Activated CD8-positive, alpha-beta memory T cell treated with anti-CD3 and anti-CD28 coated beads for 48 hours (primary cell): ENCODE measurements at regions not wholly inside any gene's neighbourhood (a gene's known extent, or its start where the extent isn't known, plus 50 kb on each side); places are given as distances from the start of the nearest gene placed in this dataset.

ENCODE experiments used
- DNase-seq, 3 experiments: peaks; one replicate each; pipeline ENCODE4 v3.0.0-alpha.2; 2020; ENCODE audit warnings: low read depth in 2 of 3, low spot score in 2 of 3

DNA sequence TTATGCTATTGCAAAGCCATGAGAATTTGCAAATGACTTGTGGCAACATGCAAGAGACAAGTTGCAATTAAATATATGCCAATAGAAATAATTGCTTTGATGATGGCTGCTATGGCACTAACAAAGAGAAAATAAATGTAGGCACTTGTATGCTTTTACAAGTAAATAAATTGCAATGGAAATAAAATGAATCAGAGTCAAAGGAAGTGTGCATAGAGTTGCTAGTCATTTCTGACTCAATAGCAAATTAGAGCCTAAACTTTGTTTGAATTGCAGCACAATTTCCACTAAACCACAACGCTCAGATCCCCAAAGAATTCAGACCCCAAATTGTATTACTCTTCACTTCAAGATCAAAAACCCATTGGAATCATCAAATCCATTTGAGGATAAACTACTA, 792.1 kb upstream of the ARGLU1 start:
- no peak for DNase-seq

DNA sequence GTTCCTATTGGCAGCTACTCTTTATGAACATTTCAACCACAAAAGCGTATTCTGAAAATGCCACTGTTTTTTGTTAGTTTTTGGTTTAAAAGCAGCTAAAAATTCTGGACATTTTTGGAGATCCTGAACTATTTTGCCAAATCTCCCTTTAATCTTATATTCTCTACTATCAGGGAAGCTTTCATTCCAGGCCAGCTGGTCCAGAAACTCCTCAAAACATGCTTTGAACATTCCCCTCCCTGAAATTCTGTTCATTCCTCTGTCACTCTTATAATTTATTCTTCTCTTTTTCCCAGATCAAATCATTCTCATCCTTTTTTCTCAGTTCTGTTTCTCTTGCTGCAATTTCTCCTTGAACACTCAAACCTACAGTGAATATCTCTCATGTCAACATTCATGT, 790.9 kb upstream of the ARGLU1 start:
- no peak for DNase-seq

DNA sequence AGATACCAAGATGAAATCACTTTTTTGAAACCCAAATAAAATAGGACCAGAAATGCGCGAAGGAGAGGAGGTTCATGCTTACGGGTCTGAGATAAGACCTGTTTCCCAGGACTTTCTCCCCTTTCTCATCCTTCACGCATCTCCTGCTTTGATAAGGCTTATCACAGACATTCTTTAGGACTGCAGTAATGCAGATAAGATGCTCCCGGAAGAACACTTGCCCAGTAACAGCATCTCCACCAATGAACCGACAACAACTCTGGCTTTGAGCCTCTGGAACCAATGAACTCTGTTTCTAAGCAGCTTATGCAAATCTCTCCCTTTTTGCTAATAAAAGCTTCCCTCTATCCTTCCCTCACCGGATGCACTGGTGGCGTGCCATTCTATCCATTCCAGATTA, 783.4 kb upstream of the ARGLU1 start:
- DNase-seq = no peak

DNA sequence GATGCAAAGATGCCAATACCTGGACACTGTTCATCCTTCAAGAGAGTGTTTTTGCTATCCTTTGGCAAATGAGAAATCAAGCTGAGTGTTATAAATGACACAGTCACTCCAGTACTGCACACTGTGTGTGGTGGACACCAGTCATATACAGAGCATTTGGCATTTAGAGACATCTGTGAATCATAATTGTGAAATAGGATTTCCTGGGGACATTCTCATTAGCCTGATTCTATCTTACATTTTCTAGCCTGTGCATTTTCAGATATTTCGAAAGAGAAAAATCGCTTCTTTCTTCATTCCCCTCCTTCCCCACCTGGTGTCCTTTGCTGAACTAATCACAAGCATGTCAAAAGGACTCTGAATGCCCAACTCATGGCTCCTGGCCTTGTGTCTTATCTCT, 781.0 kb upstream of the ARGLU1 start:
- DNase-seq = no peak

DNA sequence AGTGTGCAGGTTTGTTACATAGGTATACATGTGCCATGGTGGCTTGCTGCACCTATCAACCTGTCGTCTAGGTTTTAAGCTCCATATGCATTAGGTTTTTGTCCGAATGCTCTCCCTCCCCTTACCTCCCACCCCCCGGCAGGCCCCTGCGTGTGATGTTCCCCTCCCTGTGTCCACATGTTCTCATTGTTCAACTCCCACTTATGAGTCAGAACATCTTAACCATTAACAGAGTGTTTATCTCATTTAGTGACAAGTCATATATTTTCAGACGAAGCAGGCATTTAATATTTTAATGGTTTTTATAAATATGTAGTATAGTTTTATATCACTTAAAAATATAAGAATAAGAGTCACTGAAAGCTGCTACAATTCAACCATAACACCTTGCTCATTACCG, 780.5 kb upstream of the ARGLU1 start:
- DNase-seq = no peak

DNA sequence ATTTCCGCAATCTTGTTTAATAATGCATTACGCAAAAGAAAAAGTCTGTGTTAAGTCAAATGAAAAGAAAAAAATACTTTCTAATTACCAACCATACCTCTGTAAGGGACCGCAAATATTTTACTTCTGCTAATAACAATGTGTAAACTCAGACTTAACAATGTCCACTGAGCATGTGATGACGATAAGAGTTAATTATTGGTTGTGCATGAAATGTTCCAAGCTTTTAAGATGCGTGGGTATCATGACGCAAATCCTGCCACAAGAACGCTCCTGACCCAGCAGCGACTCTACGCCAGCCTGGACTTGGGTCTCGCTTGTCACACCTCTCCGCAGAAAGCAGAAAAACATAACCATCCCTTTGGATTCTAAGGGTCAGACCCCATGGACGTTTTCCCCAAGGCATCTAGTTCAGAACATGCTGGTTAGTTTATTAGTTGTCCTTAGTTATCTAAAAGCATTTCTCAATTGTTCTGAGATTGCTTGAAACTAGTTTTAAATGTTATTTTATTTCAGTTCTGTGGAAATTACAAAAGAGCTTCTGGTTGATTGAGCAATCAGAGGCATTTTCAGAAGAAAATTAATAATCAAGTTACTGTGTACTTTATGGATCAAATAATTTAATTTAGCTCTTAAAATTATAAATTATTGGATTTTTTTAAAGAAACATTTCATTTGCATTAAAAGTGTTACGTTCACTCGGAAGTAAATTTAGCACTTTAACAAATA, 779.9 kb upstream of the ARGLU1 start:
- no peak for DNase-seq

DNA sequence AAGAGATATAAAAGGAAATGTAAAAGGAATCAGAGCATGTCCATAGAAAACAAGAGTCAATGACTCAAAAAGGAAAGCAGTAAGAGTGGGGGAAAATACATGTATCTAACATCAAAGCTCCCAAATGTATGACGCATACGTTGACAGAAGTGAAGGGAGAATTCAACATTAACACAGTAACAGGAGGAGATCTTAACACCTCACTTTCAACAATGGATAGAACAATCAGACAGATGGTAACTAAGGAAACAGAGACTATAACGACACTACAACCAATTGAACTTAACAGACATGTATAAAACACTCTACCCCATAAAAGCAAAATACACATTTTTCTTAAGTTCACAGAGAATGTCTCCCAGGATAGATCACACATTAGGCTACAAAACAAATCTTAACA, 774.8 kb upstream of the ARGLU1 start:
- DNase-seq = no peak

DNA sequence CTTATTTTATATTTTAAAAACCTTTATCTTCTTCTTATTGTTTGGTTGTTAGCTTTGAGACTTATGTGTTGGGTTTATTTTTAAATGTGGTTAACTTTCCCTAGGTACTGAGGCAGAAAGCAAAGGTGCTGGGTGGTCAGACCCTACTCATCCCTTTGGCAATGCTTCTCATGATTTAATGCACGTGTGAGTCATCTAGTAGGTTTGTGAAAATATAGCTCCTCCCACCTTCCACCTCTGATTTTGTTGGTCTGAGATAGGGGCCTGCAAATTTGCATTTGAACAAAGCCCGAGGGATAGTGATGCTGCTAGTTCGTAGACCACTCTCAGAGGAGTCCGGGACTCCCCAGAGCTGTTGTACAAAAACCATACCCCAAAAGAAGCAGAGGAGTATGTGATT, 771.3 kb upstream of the ARGLU1 start:
- no peak for DNase-seq

DNA sequence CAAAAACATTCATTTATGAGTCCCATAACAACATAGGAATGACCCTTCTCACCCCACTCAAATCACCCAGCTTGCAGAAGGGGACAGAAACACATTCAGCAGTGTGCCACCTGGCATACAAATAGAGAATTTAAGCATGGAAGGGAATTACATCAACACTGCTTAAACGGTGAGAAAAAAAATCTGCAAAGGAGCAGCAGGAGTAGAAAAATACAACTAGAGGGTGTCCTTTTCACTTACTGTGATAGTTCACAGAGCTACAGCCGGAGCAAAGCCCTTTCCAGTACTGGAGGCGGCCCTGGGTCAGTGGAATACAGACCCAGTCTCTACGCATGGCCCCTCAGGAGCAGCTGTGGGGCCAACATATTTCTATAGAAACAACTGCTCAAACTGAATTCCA, 764.3 kb upstream of the ARGLU1 start:
- DNase-seq = no peak

DNA sequence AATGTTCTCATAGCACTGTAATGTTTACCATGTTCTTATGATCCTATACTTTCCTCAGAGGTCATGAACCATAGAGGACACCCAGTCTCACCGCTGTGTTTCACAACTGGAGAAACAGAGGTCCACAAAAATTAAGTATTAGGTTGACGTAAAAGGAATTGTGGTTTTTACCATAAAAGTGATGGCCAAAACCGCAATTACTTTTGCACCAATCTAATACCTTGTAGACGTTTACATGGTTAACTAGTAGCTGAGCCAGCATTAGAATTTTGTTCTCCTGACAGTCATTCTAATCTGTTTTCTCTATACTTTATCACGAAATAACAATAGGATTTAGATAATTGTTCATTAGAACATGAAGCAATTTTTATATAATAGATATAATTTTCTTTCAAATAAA, 763.4 kb upstream of the ARGLU1 start:
- no peak for DNase-seq

DNA sequence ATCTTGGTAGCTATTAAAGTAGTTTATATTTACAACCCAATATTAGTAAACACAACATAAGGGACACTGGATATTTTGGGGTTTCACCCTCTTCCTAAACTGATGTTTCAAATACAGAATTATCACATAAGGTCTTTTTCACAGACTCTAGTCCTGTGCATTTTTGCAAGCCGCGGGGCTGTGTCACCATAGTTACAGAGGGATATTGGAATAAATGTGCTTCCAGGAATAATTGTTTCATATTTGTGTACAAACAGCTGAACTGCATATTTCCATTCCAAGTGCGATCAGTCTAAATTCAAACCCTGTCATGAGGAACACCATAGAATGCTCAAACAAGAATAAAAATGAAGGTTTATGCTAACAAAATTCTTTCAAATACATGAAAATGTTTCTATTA, 762.5 kb upstream of the ARGLU1 start:
- DNase-seq = no peak

DNA sequence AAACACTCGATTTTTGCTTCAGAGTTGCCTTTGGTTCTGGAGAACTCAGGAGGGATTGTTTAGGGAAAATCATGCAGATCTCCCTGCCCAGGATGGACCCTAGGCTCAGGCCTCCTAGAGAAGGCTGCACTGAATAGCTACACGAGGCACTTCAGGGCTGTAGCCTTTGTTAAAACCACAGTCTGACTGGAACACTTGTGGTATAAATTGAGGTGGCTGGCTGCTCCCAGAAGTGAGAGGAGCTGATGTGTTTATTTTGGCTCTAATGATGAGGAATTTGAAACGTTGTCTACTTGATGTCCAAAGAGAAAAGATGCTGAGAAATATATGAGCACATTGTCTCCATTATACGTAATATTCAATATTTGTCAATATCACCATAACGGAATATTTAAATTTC, 762.1 kb upstream of the ARGLU1 start:
- DNase-seq = no peak

DNA sequence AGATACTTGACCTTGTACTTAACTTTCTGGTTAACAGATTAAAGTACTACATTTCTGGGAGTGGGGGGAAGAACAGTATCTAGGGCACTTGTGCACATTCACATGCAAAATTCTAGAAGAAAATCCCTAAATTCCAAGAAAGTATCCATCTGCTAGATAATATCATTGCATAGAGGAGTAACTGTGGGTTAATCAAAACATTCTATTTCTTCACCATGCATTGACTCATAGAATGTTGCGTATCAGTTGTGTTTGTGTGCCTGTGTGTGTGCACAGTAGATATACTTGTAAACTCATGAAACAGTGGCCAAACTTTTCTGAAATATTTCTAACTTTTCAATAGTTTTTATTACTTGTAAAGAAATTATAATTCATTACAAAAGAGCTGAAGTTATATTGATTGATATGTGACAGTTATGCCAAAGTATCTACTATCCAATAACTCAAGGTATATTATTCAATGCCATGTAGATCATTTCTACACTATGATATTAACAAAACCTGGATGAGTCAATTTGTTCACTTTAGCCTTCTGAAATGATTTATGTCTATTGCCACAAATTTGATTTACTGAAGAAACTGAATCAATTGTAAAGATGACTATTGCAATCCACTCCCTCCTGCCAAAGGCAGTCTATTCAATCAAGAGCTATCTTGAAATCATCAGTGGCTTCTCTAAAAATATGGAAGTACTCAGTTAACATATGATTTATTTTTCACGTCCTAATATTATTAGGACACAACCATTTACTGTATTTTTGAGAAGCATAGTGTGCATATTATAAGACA, 756.7 kb upstream of the ARGLU1 start:
- DNase-seq = no peak

DNA sequence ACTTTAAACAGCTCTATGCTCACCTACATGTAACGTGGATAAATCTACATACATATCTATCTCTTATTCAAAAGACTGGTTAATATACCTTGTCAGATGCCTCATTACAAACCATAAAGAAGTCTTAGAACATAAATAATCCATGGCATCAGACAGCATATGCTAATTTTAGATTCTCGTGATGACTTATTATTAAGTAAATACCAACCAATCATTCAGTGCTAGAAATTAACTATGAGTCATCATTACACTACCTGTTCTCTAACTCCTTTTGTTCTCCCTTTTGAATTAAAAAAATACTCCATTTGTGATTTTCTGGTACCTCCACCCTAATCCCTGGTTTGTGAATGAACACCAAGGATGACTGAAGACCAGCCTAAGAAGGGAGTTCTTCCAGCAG, 754.3 kb upstream of the ARGLU1 start:
- no peak for DNase-seq

DNA sequence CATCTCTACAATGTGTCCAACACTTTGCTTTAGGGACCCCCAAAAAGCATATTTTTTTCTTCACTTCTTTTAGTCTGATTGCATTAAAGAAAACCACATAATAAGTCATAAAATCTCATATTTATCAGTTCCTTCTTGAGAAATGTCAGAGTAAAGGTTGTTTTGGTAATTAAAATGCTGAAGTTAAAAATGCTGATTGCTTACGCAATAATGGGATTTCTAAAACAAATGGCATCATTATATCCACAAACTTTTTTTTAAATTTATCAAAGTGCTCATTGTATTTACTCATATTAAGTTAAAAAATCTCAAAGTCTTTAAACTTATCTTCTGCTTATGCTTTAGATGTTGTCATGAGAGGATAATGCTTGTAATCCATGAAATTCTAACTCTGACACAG, 737.2 kb upstream of the ARGLU1 start:
- no peak for DNase-seq

DNA sequence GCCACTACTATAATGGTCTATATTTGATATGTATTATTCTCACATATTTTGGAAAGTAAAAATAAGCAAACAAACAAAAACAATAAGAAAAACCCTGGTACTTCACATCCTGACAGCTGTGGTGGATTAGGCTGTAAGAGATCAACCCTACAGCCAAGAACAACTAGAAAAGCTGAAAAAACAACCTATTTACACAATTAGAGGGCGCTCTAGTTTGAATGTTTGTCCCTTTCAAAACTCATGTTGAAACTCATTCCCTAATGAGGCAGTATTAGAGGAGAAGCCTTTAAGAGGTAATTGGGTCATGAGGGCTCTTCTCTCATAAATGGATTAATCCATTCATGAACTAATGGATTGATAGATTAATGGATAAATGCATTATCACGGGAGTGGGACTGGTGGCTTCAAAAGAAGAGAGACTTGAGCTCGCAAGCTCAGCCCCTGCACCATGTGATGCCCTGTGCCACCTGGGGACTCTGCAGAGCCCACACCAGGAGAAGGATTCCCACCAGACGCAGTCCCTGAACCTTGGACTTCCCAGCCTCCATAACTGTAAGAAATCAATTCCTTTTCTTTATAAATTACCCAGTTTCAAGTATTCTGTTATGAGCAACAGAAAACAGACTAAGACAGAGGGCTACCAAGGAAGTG, 733.9 kb upstream of the ARGLU1 start:
- no peak for DNase-seq

DNA sequence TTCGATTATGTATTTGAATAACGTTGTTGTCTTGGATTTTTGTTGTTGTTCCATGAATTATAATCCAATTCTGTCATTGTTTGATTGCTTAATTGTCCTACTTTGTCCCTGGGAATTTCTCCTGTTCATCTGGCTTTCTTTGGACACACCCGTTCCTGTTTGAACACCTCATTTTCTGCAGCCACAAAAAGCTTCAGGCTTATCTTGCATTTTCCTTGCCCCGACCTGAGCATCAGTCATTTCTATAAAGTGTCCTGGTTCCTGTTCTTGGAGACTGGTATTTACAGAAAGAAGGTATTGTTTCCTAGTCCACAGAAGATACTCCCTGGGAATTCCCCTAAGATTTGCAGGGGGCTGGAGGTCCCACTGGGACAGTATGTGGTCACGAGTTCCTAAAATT, 731.8 kb upstream of the ARGLU1 start:
- no peak for DNase-seq

DNA sequence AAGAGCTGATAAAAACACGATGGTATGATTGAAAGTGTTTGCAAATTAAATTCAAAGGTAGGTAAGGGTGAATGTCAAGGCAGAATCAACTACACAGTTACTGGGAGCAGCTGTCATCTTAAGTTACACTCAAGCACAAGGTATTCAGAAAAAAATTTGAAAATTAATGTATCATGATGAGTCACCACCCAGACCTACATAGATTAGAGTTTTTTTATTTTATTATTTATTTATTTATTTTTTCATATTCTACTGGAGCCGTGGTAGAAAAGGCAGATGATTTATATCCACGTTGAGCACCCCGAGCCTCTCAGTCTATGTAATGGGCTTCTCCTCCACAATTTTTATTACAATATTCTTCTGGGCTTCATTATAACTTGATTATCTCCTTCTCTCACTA, 728.9 kb upstream of the ARGLU1 start:
- DNase-seq = no peak

DNA sequence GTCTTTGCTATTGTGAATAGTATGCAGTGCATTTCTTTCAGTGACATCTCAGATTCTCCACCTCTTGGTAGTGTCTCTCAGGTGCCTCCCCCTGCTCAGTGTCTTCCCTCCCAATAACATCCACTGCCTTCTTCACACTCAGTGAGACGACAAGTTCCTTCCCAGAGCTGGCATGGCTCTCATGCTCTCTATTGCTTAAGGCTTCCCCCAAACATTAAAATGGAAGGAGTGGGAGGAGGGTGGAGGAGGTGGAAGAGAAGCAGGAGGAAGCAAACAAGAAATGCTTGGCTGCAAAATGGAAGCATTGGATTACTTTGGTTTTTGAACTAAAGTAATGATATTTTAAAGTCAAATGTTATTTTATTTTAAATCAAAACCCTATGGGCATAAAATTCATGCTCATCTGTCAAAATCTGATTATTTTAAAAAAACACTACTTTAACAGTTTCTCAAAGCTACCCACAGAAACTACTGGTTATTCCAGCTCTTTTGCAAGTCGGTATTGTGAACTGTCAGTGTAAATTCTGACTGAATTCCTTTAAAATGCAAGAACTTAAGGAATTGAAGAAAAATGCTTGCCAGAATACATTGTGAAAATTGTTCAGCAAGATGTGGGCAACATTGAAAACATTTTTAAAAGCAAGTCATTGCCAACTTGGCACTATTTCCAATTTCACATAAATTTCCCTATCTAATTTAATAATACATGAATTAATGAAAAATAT, 727.6 kb upstream of the ARGLU1 start:
- no peak for DNase-seq

DNA sequence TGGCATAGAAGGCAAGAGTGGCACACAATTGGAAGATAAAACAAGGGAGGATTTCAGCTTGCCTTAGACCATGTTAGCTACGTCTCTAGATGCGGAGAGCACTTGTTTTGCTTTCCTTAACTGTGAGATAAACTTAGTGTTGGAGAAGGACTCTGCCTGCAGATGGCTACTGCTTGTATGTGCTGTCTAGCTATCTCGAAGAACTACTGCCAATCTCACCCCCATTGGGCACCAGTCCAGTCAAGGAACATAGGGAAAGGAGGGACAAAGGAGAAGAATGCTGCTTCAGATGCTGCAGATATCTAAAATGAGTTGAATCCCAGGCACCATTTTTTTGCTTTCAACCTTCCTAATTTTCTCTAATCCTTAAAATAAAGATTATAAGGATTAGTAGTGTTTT, 726.0 kb upstream of the ARGLU1 start:
- DNase-seq = no peak

DNA sequence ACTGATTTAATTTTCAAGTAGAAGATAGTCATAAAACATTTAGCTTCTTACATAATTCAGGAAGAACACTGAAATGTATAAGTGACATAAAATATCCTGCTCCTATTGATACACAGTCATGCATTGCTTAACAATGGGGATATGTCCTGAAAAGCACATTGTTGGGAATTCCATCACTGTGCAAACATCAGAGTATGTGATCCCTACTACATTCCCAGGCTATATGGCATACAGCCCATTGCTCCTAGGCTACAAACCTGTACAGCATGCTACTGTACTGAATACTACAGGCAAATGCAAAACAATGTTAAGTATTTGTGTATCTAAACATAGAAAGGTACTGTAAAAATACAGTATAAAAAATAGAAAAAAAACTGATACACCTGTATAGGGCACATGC, 723.9 kb upstream of the ARGLU1 start:
- DNase-seq = no peak

DNA sequence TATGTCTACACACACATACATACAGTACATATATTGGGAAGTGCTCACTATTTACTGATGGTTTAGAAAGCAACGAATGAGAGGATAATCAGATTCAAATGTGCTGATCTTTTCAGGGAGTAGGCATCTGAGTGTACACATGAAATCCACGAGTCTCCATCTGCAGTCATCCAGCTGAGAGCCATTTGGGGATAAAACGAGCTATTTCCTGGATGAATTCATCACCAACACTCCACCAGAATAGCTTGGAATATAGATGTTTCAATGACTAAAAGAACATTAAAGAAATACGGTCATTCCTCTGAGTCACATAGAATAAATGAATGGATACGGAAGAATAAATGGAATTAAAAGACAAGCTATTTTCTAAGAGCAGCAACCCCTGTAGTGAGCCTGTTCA, 721.6 kb upstream of the ARGLU1 start:
- no peak for DNase-seq
